Effector memory CD8-positive, alpha-beta T cell (primary cell): ENCODE measurements at regions not wholly inside any gene's neighbourhood (a gene's known extent, or its start where the extent isn't known, plus 50 kb on each side); places are given as distances from the start of the nearest gene placed in this dataset.

Experiments
- ATAC-seq: fragments of 150-1000 bp; cut with Tn5 transposase; replicated peaks from 2 replicates; pipeline ENCODE4 v1.10.0; 2021; ENCODE audit warnings: mild to moderate bottlenecking, moderate library complexity
- DNase-seq, 3 experiments: peaks; one replicate each; pipeline ENCODE4 v3.0.0; 2021
- H3K27ac Mint-ChIP-seq, 2 donors: one replicate each; pipeline ENCODE4 v1.8.0; 2022; ENCODE audit warnings: mild to moderate bottlenecking in 2 of 2, mixed read lengths in 2 of 2, moderate library complexity in 2 of 2
- H3K27me3 Mint-ChIP-seq, 2 donors: one replicate each; pipeline ENCODE4 v1.8.0; 2022; ENCODE audit warnings: mixed read lengths in 2 of 2
- H3K36me3 Mint-ChIP-seq: one replicate; pipeline ENCODE4 v1.8.0; 2022; ENCODE audit warnings: mild to moderate bottlenecking, moderate library complexity, mixed read lengths; ENCODE audit not compliant: insufficient read depth
- H3K4me1 Mint-ChIP-seq, 2 donors: one replicate each; pipeline ENCODE4 v1.8.0; 2022; ENCODE audit warnings: low read depth in 2 of 2, mixed read lengths in 2 of 2
- H3K4me3 Mint-ChIP-seq, 2 donors: one replicate each; pipeline ENCODE4 v1.8.0; 2022; ENCODE audit warnings: mild to moderate bottlenecking in 2 of 2, mixed read lengths in 2 of 2, moderate library complexity in 2 of 2
- H3K9me3 Mint-ChIP-seq, 2 donors: one replicate each; pipeline ENCODE4 v1.8.0; 2022; ENCODE audit warnings: mixed read lengths in 2 of 2

- peaks cover 6 to 9% of the 10 kb centered on the region in 2 donors for H3K27me3 Mint-ChIP-seq
- no peak for DNase-seq
- no peak for ATAC-seq
- no peaks in the 10 kb centered on the region for H3K9me3 Mint-ChIP-seq
- no peak overlapping the region for H3K27ac Mint-ChIP-seq
- H3K4me1 Mint-ChIP-seq, result no peaks in the 10 kb centered on the region
- H3K4me3 Mint-ChIP-seq, result no peak overlapping the region
- no peaks in the 10 kb centered on the region for H3K36me3 Mint-ChIP-seq
These were observed 508.4 kb upstream of the ZEB2 start for GRCh38 chr2:145028101-145028920.

GRCh38 chr2:145026456-145027455, 506.8 kb upstream of the ZEB2 start:
- H3K36me3 Mint-ChIP-seq, result no peaks in the 10 kb centered on the region
- H3K4me1 Mint-ChIP-seq, result no peaks in the 10 kb centered on the region
- DNase-seq (no peak), ATAC-seq (no peak)
- no peaks in the 10 kb centered on the region for H3K9me3 Mint-ChIP-seq
- no peak overlapping the region for H3K4me3 Mint-ChIP-seq
- peaks cover 6 to 9% of the 10 kb centered on the region in 2 donors for H3K27me3 Mint-ChIP-seq
- no peak overlapping the region for H3K27ac Mint-ChIP-seq

- no peak overlapping the region for H3K27ac Mint-ChIP-seq
- no peaks in the 10 kb centered on the region for H3K4me1 Mint-ChIP-seq
- peaks cover 6 to 9% of the 10 kb centered on the region in 2 donors for H3K27me3 Mint-ChIP-seq
- ATAC-seq, result no peak
- DNase-seq, result no peak
- H3K4me3 Mint-ChIP-seq, result no peak overlapping the region
- H3K36me3 Mint-ChIP-seq, result no peaks in the 10 kb centered on the region
- no peaks in the 10 kb centered on the region for H3K9me3 Mint-ChIP-seq
These were observed 505.5 kb upstream of the ZEB2 start for GRCh38 chr2:145025382-145025781.

GRCh38 chr2:145023334-145023934, 503.5 kb upstream of the ZEB2 start:
- no peak overlapping the region for H3K4me3 Mint-ChIP-seq

GRCh38 chr2:145022666-145023333, 502.9 kb upstream of the ZEB2 start:
- Mint-ChIP-seq H3K4me3 (no peak overlapping the region), H3K27ac (no peak overlapping the region)

More at GRCh38 chr2:145023334-145023934, 503.5 kb upstream of the ZEB2 start:
- no peak for ATAC-seq
- H3K4me1 Mint-ChIP-seq, result no peaks in the 10 kb centered on the region
- H3K27ac Mint-ChIP-seq, result no peak overlapping the region
- no peaks in the 10 kb centered on the region for H3K36me3 Mint-ChIP-seq
- DNase-seq, result no peak
- H3K9me3 Mint-ChIP-seq, result no peaks in the 10 kb centered on the region
- H3K27me3 Mint-ChIP-seq, result peaks cover 6 to 9% of the 10 kb centered on the region in 2 donors

GRCh38 chr2:145021962-145022665, 502.2 kb upstream of the ZEB2 start:
- no peaks in the 10 kb centered on the region for H3K4me1 Mint-ChIP-seq
- peaks cover 6 to 9% of the 10 kb centered on the region in 2 donors for H3K27me3 Mint-ChIP-seq
- H3K27ac Mint-ChIP-seq, result no peak overlapping the region
- no peak overlapping the region for H3K4me3 Mint-ChIP-seq
- no peak for DNase-seq
- no peaks in the 10 kb centered on the region for H3K9me3 Mint-ChIP-seq
- H3K36me3 Mint-ChIP-seq, result no peaks in the 10 kb centered on the region
- ATAC-seq, result no peak

More at GRCh38 chr2:145022666-145023333, 502.9 kb upstream of the ZEB2 start:
- Mint-ChIP-seq H3K36me3 (no peaks in the 10 kb centered on the region), H3K9me3 (no peaks in the 10 kb centered on the region), H3K27me3 (peaks cover 6 to 9% of the 10 kb centered on the region in 2 donors), H3K4me1 (no peaks in the 10 kb centered on the region)
- DNase-seq (no peak), ATAC-seq (no peak)

- Mint-ChIP-seq H3K36me3 (no peaks in the 10 kb centered on the region), H3K27me3 (no peaks in the 10 kb centered on the region), H3K4me1 (no peaks in the 10 kb centered on the region), H3K9me3 (no peaks in the 10 kb centered on the region), H3K27ac (no peak overlapping the region), H3K4me3 (no peak overlapping the region)
- DNase-seq, result no peak
- ATAC-seq, result no peak
These were observed 500.8 kb upstream of the ZEB2 start for GRCh38 chr2:145020694-145021093.

- Mint-ChIP-seq H3K27me3 (no peaks in the 10 kb centered on the region), H3K27ac (no peak overlapping the region), H3K36me3 (no peaks in the 10 kb centered on the region), H3K4me3 (no peak overlapping the region), H3K4me1 (no peaks in the 10 kb centered on the region), H3K9me3 (no peaks in the 10 kb centered on the region)
- ATAC-seq, result no peak
- no peak for DNase-seq
These were observed 500.2 kb upstream of the ZEB2 start for GRCh38 chr2:145020139-145020538.

GRCh38 chr2:145018502-145018901, 498.6 kb upstream of the ZEB2 start:
- Mint-ChIP-seq H3K27me3 (no peaks in the 10 kb centered on the region), H3K4me1 (no peaks in the 10 kb centered on the region)

GRCh38 chr2:145017149-145017548, 497.2 kb upstream of the ZEB2 start:
- Mint-ChIP-seq H3K4me1 (peaks cover 0 to 3% of the 10 kb centered on the region in 2 donors), H3K27me3 (no peaks in the 10 kb centered on the region), H3K36me3 (no peaks in the 10 kb centered on the region), H3K4me3 (no peak overlapping the region), H3K9me3 (no peaks in the 10 kb centered on the region), H3K27ac (no peak overlapping the region)
- ATAC-seq (no peak), DNase-seq (no peak)

More at GRCh38 chr2:145018502-145018901, 498.6 kb upstream of the ZEB2 start:
- no peaks in the 10 kb centered on the region for H3K36me3 Mint-ChIP-seq
- H3K9me3 Mint-ChIP-seq, result no peaks in the 10 kb centered on the region
- no peak overlapping the region for H3K27ac Mint-ChIP-seq
- ATAC-seq (no peak), DNase-seq (no peak)
- H3K4me3 Mint-ChIP-seq, result no peak overlapping the region

- Mint-ChIP-seq H3K27me3 (no peaks in the 10 kb centered on the region), H3K36me3 (no peaks in the 10 kb centered on the region), H3K27ac (peak overlapping the region in 1 of 2 donors; percentile 42), H3K9me3 (no peaks in the 10 kb centered on the region), H3K4me3 (no peak overlapping the region), H3K4me1 (peaks cover 0 to 3% of the 10 kb centered on the region in 2 donors)
- no peak for DNase-seq
- ATAC-seq, result no peak
These were observed 496.8 kb upstream of the ZEB2 start for GRCh38 chr2:145016711-145017110.

GRCh38 chr2:145015561-145015960, 495.6 kb upstream of the ZEB2 start:
- H3K4me3 Mint-ChIP-seq, result no peak overlapping the region

More at GRCh38 chr2:145015561-145015960, 495.6 kb upstream of the ZEB2 start:
- H3K27me3 Mint-ChIP-seq, result no peaks in the 10 kb centered on the region
- peaks cover 0 to 3% of the 10 kb centered on the region in 2 donors for H3K4me1 Mint-ChIP-seq
- no peak for ATAC-seq
- no peak for DNase-seq
- no peaks in the 10 kb centered on the region for H3K36me3 Mint-ChIP-seq
- H3K9me3 Mint-ChIP-seq, result no peaks in the 10 kb centered on the region
- no peak overlapping the region for H3K27ac Mint-ChIP-seq
